Breast epithelium (tissue), 4 donors: ENCODE measurements at regions not wholly inside any gene's neighbourhood (a gene's known extent, or its start where the extent isn't known, plus 50 kb on each side); places are given as distances from the start of the nearest gene placed in this dataset.
A peak's percentile ranks its signal among the peaks of the same experiment; 100 is the strongest.

Experiments used
- DNase-seq, 2 donors: peaks; one replicate each; pipeline ENCODE4 v3.0.0-alpha.2; 2019; ENCODE audit warnings: low spot score in 2 of 2
- H3K27ac ChIP-seq, 2 donors: fragments of 200-600 bp; sonication (generic) in 1 of 2; one replicate each; pipeline ENCODE4 v1.5.1; 2016 to 2019; ENCODE audit warnings: mild to moderate bottlenecking in 1 of 2
- H3K27me3 ChIP-seq, 2 donors: fragments of 200-600 bp; sonication (generic) in 1 of 2; one replicate each; pipeline versions ENCODE4 v1.5.1 to v1.6.0; 2017 to 2019; ENCODE audit warnings: control low read depth in 1 of 2, mild to moderate bottlenecking in 1 of 2
- H3K36me3 ChIP-seq: fragments of 200-600 bp; one replicate; pipeline ENCODE4 v1.5.1; 2019
- H3K4me1 ChIP-seq, 2 donors: fragments of 200-600 bp; sonication (generic); one replicate each; pipeline ENCODE4 v1.5.1; 2016 to 2019; ENCODE audit warnings: control low read depth in 1 of 2
- H3K4me3 ChIP-seq, 3 donors: fragments of 200-600 bp; sonication (generic); 1 replicate in 2 of 3; 2 replicates in 1 of 3; pipeline ENCODE4 v1.5.1; 2016 to 2019; ENCODE audit warnings: mild to moderate bottlenecking in 3 of 3, moderate library complexity in 2 of 3
- H3K9me3 ChIP-seq, 2 donors: fragments of 200-600 bp; sonication (generic) in 1 of 2; one replicate each; pipeline ENCODE4 v1.5.1; 2016 to 2019; ENCODE audit warnings: control low read depth in 1 of 2
- CTCF ChIP-seq, 3 donors: fragments of 450-650 bp; IDR thresholded peaks; one replicate each; pipeline ENCODE4 v1.5.1; 2016 to 2017; ENCODE audit warnings: antibody characterized with exemption in 3 of 3, mild to moderate bottlenecking in 3 of 3, moderate library complexity in 3 of 3
- POLR2A ChIP-seq: fragments of 450-650 bp; IDR thresholded peaks from one replicate; pipeline ENCODE4 v1.6.1; 2016; ENCODE audit warnings: antibody characterized with exemption, mild to moderate bottlenecking, moderate library complexity
- POLR2AphosphoS5 ChIP-seq, 3 donors: sonication (generic); formaldehyde crosslinking; IDR thresholded peaks; one replicate each; pipeline ENCODE4 v1.6.1; 2017; ENCODE audit warnings: antibody characterized with exemption in 3 of 3
- intact Hi-C: fragments of 100-400 bp; cut with DNase I; formaldehyde crosslinking; loops from one replicate; pipeline ENCODE4 v1.15.1; 2023; ENCODE audit warnings: low total_unique reads

DNA sequence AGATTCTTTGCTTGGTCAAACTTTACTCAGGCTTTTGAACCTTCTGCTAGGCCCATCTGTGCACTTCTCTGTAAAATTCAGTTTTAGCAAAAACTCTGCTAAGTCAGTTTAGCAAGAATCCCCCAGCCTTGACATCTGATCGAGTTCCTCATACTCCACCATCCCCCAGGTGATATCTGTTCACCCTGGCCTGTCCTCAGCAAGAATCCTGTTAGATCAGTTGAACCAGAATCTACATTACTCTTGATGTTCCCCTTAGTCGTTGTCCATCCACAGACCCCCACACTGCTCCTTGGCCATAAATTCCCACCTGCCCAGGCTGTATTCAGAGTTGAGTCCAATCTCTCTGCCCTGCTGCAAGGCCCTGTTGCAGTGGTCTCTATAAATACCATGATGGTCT, 162.6 kb downstream of the ZNF674 start:
- intact Hi-C loops = no loop called here
- Histone ChIP-seq H3K27ac (no peak overlapping the region), H3K36me3 (no peaks in the 10 kb centered on the region), H3K4me3 (no peak overlapping the region), H3K27me3 (peaks cover 0 to 21% of the 10 kb centered on the region in 2 donors), H3K4me1 (no peaks in the 10 kb centered on the region), H3K9me3 (no peaks in the 10 kb centered on the region)
- no peak for DNase-seq
- no peak for TF ChIP-seq CTCF (IDR thresholded peaks at IDR 0.05)
- TF ChIP-seq POLR2AphosphoS5 (IDR thresholded peaks at IDR 0.05) = no peak
- no peak for TF ChIP-seq POLR2A

GRCh38 chrX:46381630-46382029, 163.6 kb downstream of the ZNF674 start:
- Histone ChIP-seq H3K9me3 (no peaks in the 10 kb centered on the region), H3K36me3 (no peaks in the 10 kb centered on the region), H3K4me1 (no peaks in the 10 kb centered on the region), H3K27ac (no peak overlapping the region), H3K4me3 (no peak overlapping the region), H3K27me3 (peaks cover 0 to 16% of the 10 kb centered on the region in 2 donors)
- DNase-seq = no peak
- TF ChIP-seq CTCF (IDR thresholded peaks at IDR 0.05) = no peak
- TF ChIP-seq POLR2A = no peak
- no peak for TF ChIP-seq POLR2AphosphoS5 (IDR thresholded peaks at IDR 0.05)
- intact Hi-C loops = no loop called here

GRCh38 chrX:46380148-46380752, 165.0 kb downstream of the ZNF674 start:
- Histone ChIP-seq H3K36me3 (no peaks in the 10 kb centered on the region), H3K9me3 (no peaks in the 10 kb centered on the region), H3K4me3 (no peak overlapping the region), H3K27ac (no peak overlapping the region), H3K27me3 (peaks cover 0 to 7% of the 10 kb centered on the region in 2 donors), H3K4me1 (no peaks in the 10 kb centered on the region)
- TF ChIP-seq CTCF (IDR thresholded peaks at IDR 0.05) (no peak), POLR2A (no peak), POLR2AphosphoS5 (IDR thresholded peaks at IDR 0.05) (no peak)
- intact Hi-C loops = no loop called here
- no peak for DNase-seq

GRCh38 chrX:46376246-46376885, 168.9 kb downstream of the ZNF674 start:
- Histone ChIP-seq H3K9me3 (no peaks in the 10 kb centered on the region), H3K4me3 (no peak overlapping the region), H3K36me3 (no peaks in the 10 kb centered on the region), H3K27me3 (peaks cover 0 to 17% of the 10 kb centered on the region in 2 donors), H3K4me1 (no peaks in the 10 kb centered on the region), H3K27ac (no peak overlapping the region)
- intact Hi-C loops = no loop called here
- peak in 1 of 2 donors; percentile 20 for DNase-seq
- TF ChIP-seq POLR2AphosphoS5 (IDR thresholded peaks at IDR 0.05) = no peak
- TF ChIP-seq POLR2A = no peak
- TF ChIP-seq CTCF (IDR thresholded peaks at IDR 0.05) = no peak

DNA sequence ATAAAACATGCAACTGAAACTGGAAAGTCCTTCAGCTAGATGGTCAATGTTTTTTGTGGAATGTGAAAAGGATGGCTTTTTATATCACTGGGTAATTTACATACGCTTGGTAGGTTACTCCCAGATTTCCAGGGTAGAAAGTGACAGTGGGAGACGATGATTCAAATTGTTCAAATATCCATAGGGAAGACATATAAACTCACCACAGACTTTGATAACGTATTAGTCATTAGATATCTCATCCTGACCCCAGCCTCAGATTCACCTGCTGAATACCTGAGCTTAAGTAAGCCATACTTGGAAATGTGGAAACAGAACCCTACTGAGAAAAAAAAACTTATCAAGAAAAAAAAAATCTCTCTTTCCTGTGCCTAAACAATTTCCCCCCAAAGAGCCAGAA, 169.4 kb downstream of the ZNF674 start:
- no peaks in the 10 kb centered on the region for H3K9me3 ChIP-seq
- intact Hi-C loops = loop anchor here (2.0 kb wide), 1 partner anchor 39 kb away; no protein-coding TSS in a partner anchor
- H3K27me3 ChIP-seq = peaks cover 0 to 17% of the 10 kb centered on the region in 2 donors
- TF ChIP-seq POLR2A (no peak), CTCF (IDR thresholded peaks at IDR 0.05) (no peak)
- DNase-seq = no peak
- H3K36me3 ChIP-seq = no peaks in the 10 kb centered on the region
- no peak overlapping the region for H3K27ac ChIP-seq
- no peak overlapping the region for H3K4me3 ChIP-seq
- no peaks in the 10 kb centered on the region for H3K4me1 ChIP-seq
